ENCODE measurements at regions not wholly inside any gene's neighbourhood (a gene's known extent, or its start where the extent isn't known, plus 50 kb on each side); places are given as distances from the start of the nearest gene placed in this dataset.

GRCh38 chr18:55128437-55128836 lies 169.2 kb upstream of the CCDC68 start:
- no peak for TF ChIP-seq CTCF (IDR thresholded peaks at IDR 0.05)
- TF ChIP-seq POLR2A (IDR thresholded peaks at IDR 0.05) = no peak

Measured in Peyer's patch (tissue), 4 donors.